ENCODE measurements at regions not wholly inside any gene's neighbourhood (a gene's known extent, or its start where the extent isn't known, plus 50 kb on each side); places are given as distances from the start of the nearest gene placed in this dataset.

DNA sequence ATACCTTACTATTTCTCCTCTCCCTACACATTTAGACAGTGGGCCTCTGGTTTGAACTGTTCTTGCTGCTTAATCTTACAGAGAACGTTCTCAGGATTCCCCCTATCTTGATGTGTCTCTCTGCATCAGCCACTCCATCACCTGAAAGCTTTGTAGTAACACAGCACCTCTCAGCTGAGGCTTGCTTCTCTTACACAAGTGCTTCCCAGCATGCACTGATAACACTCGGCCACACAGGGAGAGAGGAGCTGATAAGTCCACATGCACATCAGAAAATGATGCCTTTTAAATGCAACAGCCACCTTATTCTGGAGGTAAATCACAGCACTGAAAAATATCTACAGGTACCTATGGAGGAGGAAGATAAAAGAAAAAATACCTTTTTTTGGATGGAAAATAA, 192.2 kb upstream of the TSHZ3 start:
- no peak for DNase-seq (ENCODE audit: low read depth, low spot score)

GRCh38 chr19:31543456-31543855, 194.2 kb upstream of the TSHZ3 start:
- Histone ChIP-seq H3K27me3 (ENCODE audit: control insufficient read depth, insufficient read depth, low read length) (peaks cover 4% of the 10 kb centered on the region), H3K4me3 (ENCODE audit: low read depth, low read length) (no peak overlapping the region), H3K9me3 (ENCODE audit: control insufficient read depth, insufficient read depth, low read length) (no peaks in the 10 kb centered on the region), H3K27ac (ENCODE audit: low read depth, low read length) (no peak overlapping the region)
- POLR2A ChIA-PET, result no interaction called here
- CTCF ChIA-PET, result interaction anchor here (0.8 kb wide), 1 partner anchor 489 kb away, joined by 3 read pairs; no protein-coding TSS in a partner anchor
- TF ChIP-seq, protein P1, sequence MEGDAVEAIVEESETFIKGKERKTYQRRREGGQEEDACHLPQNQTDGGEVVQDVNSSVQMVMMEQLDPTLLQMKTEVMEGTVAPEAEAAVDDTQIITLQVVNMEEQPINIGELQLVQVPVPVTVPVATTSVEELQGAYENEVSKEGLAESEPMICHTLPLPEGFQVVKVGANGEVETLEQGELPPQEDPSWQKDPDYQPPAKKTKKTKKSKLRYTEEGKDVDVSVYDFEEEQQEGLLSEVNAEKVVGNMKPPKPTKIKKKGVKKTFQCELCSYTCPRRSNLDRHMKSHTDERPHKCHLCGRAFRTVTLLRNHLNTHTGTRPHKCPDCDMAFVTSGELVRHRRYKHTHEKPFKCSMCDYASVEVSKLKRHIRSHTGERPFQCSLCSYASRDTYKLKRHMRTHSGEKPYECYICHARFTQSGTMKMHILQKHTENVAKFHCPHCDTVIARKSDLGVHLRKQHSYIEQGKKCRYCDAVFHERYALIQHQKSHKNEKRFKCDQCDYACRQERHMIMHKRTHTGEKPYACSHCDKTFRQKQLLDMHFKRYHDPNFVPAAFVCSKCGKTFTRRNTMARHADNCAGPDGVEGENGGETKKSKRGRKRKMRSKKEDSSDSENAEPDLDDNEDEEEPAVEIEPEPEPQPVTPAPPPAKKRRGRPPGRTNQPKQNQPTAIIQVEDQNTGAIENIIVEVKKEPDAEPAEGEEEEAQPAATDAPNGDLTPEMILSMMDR (IDR thresholded peaks at IDR 0.05; ENCODE audit: low read depth, low read length), result no peak
- no peak for DNase-seq (ENCODE audit: low read depth, low spot score)

More for the DNA sequence above, 192.2 kb upstream of the TSHZ3 start:
- TF ChIP-seq, protein P1 (IDR thresholded peaks at IDR 0.05; ENCODE audit: low read depth, low read length), result no peak
- Histone ChIP-seq H3K9me3 (ENCODE audit: control insufficient read depth, insufficient read depth, low read length) (no peaks in the 10 kb centered on the region), H3K27ac (ENCODE audit: low read depth, low read length) (no peak overlapping the region), H3K27me3 (ENCODE audit: control insufficient read depth, insufficient read depth, low read length) (peaks cover 4% of the 10 kb centered on the region), H3K4me3 (ENCODE audit: low read depth, low read length) (no peak overlapping the region)
- ChIA-PET POLR2A (no interaction called here), CTCF (no interaction called here)

DNA sequence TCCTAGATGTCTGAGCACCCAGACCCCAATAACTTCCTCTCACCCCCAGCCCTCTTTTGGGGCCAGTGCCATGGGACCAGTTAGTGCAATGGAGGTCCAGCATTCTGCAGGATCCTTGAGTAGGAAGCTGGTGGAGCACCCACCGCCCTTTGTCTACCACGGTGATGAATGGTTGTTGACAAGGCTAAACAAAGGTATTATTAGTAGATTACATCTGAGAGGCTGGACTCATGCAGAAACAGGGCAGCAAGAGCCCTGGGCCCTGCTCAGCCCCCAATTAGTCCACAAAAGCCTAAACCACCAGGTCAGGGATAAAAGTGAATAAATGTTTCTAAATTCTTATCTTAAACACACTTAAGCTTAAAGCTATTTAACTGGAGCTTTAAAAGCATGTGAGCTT, 196.5 kb upstream of the TSHZ3 start:
- no peak for DNase-seq (ENCODE audit: low read depth, low spot score)
- ChIA-PET CTCF (no interaction called here), POLR2A (no interaction called here)
- TF ChIP-seq, protein P1 (IDR thresholded peaks at IDR 0.05; ENCODE audit: low read depth, low read length), result no peak
- Histone ChIP-seq H3K9me3 (ENCODE audit: control insufficient read depth, insufficient read depth, low read length) (no peaks in the 10 kb centered on the region), H3K27ac (ENCODE audit: low read depth, low read length) (no peak overlapping the region), H3K4me3 (ENCODE audit: low read depth, low read length) (no peak overlapping the region), H3K27me3 (ENCODE audit: control insufficient read depth, insufficient read depth, low read length) (peaks cover 6% of the 10 kb centered on the region)

- DNase-seq (ENCODE audit: low read depth, low spot score), result no peak
- Histone ChIP-seq H3K4me3 (ENCODE audit: low read depth, low read length) (no peak overlapping the region), H3K27me3 (ENCODE audit: control insufficient read depth, insufficient read depth, low read length) (peaks cover 6% of the 10 kb centered on the region), H3K9me3 (ENCODE audit: control insufficient read depth, insufficient read depth, low read length) (no peaks in the 10 kb centered on the region), H3K27ac (ENCODE audit: low read depth, low read length) (no peak overlapping the region)
- POLR2A ChIA-PET, result no interaction called here
- TF ChIP-seq, protein P1 (IDR thresholded peaks at IDR 0.05; ENCODE audit: low read depth, low read length), result no peak
- CTCF ChIA-PET, result no interaction called here
Measured at GRCh38 chr19:31546205-31546960, 197.1 kb upstream of the TSHZ3 start.

GRCh38 chr19:31548941-31549340, 199.7 kb upstream of the TSHZ3 start:
- CTCF ChIA-PET, result interaction anchor here (0.6 to 2.2 kb wide), 21 partner anchors 16 to 1021 kb away, joined by 3 to 30 read pairs (median 4); no protein-coding TSS in a partner anchor
- no peaks in the 10 kb centered on the region for H3K9me3 ChIP-seq (ENCODE audit: control insufficient read depth, insufficient read depth, low read length)
- H3K27ac ChIP-seq (ENCODE audit: low read depth, low read length), result no peak overlapping the region
- TF ChIP-seq, protein P1 (IDR thresholded peaks at IDR 0.05; ENCODE audit: low read depth, low read length), result peak; percentile 79
- DNase-seq (ENCODE audit: low read depth, low spot score), result peak; percentile 11
- H3K27me3 ChIP-seq (ENCODE audit: control insufficient read depth, insufficient read depth, low read length), result peaks cover 2% of the 10 kb centered on the region
- POLR2A ChIA-PET, result no interaction called here
- H3K4me3 ChIP-seq (ENCODE audit: low read depth, low read length), result no peak overlapping the region

All from AG04450 (cell line).